H1 (cell line): ENCODE measurements at regions not wholly inside any gene's neighbourhood (a gene's known extent, or its start where the extent isn't known, plus 50 kb on each side); places are given as distances from the start of the nearest gene placed in this dataset.

Experiments
- BACH1 ChIP-seq: IDR thresholded peaks from 2 replicates; pipeline ENCODE4 v1.6.1; 2012; ENCODE audit warnings: low read length, improper control_type of control experiment
- CHD7 ChIP-seq: fragments of 300-600 bp; sonication (generic); IDR thresholded peaks from 2 replicates; pipeline ENCODE4 v1.7.1; 2012; ENCODE audit warnings: low read length, moderate library complexity, mild to moderate bottlenecking, inconsistent platforms; ENCODE audit not compliant: insufficient replicate concordance
- CTBP2 ChIP-seq: IDR thresholded peaks from 2 replicates; pipeline ENCODE4 v1.7.0; 2011; ENCODE audit warnings: borderline replicate concordance, mild to moderate bottlenecking, moderate library complexity, mixed read lengths, low read length; ENCODE audit not compliant: insufficient read depth, insufficient read length
- EP300 ChIP-seq, 2 experiments: IDR thresholded peaks; 1 replicate in 1 of 2; 2 replicates in 1 of 2; pipeline ENCODE4 v1.6.1; 2011 to 2012; ENCODE audit warnings: low read depth in 2 of 2, low read length in 2 of 2, mild to moderate bottlenecking in 2 of 2, borderline replicate concordance in 1 of 2, inconsistent platforms in 1 of 2, moderate library complexity in 1 of 2
- JUN ChIP-seq: IDR thresholded peaks from 2 replicates; pipeline ENCODE4 v1.6.1; 2011; ENCODE audit warnings: low read depth, mild to moderate bottlenecking, improper control_type of control experiment, low read length
- NANOG ChIP-seq: IDR thresholded peaks from 2 replicates; pipeline ENCODE4 v1.6.1; 2011; ENCODE audit warnings: low read length, low read depth, mild to moderate bottlenecking, inconsistent platforms; ENCODE audit not compliant: insufficient read depth, poor library complexity, severe bottlenecking
- RFX5 ChIP-seq: IDR thresholded peaks from 2 replicates; pipeline ENCODE4 v1.6.1; 2011; ENCODE audit warnings: low read depth, low read length, improper control_type of control experiment, borderline replicate concordance
- RNF2 ChIP-seq: fragments of 200-900, 300-1000 bp; sonication (generic); IDR thresholded peaks from 2 replicates; pipeline ENCODE4 v1.7.1; 2016; ENCODE audit warnings: borderline replicate concordance, low read depth, mild to moderate bottlenecking, antibody characterized with exemption, low read length; ENCODE audit not compliant: poor library complexity, severe bottlenecking; ENCODE audit errors: missing control alignments
- SUZ12 ChIP-seq: fragments of 200-600 bp; sonication (generic); IDR thresholded peaks from 2 replicates; pipeline ENCODE4 v1.6.1; 2012; ENCODE audit warnings: mild to moderate bottlenecking, inconsistent platforms, low read length, moderate library complexity, mixed read lengths
- TF ChIP-seq, protein P1 (sequence below): IDR thresholded peaks from 2 replicates; pipeline ENCODE4 v1.6.1; 2011; ENCODE audit warnings: low read length, improper control_type of control experiment

DNA sequence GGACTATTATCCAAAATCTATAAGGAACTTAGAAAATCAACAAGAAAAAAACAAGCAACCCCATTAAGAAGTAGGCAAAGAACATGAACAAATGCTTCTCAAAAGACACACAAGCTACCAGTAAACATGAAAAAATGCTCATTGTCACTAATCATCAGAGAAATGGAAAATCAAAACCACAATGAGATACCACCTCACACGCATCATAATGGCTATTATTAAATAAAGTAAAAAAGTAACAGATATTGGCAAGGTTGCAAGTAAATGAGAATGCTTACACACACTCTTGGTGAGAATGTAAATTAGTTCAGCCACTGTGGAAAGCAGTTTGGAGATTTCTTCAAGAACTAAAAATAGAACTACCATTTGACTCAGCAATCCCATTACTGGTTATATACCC lies 167.0 kb upstream of the DMRTA1 start (continued):
- TF ChIP-seq CHD7 (no peak), RNF2 (no peak), CTBP2 (no peak), SUZ12 (no peak), NANOG (no peak), JUN (no peak), BACH1 (no peak), EP300 (IDR thresholded peaks at IDR 0.05; ENCODE audit: borderline replicate concordance in 1 of 2, low read depth in 2 of 2, low read length in 2 of 2) (no peak), RFX5 (no peak)
- TF ChIP-seq, protein P1, sequence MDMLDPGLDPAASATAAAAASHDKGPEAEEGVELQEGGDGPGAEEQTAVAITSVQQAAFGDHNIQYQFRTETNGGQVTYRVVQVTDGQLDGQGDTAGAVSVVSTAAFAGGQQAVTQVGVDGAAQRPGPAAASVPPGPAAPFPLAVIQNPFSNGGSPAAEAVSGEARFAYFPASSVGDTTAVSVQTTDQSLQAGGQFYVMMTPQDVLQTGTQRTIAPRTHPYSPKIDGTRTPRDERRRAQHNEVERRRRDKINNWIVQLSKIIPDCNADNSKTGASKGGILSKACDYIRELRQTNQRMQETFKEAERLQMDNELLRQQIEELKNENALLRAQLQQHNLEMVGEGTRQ: no peak
